DND-41 (cell line): ENCODE measurements at regions not wholly inside any gene's neighbourhood (a gene's known extent, or its start where the extent isn't known, plus 50 kb on each side); places are given as distances from the start of the nearest gene placed in this dataset.

Experiments
- ATAC-seq: fragments of 200-7000 bp; cut with Tn5 transposase; 3 replicates; pipeline ENCODE4 v1.9.1; 2021; ENCODE audit warnings: low read depth; ENCODE audit not compliant: insufficient read depth
- DNase-seq: peaks from one replicate; pipeline ENCODE4 v3.0.0-alpha.2; 2020
- H2AFZ ChIP-seq: 2 replicates; pipeline ENCODE4 v1.6.0; 2012; ENCODE audit warnings: low read depth, low read length
- H3K27ac ChIP-seq: 2 replicates; pipeline ENCODE4 v1.5.1; 2012; ENCODE audit warnings: low read length, inconsistent platforms
- H3K27me3 ChIP-seq: fragments of 200-600 bp; sonication (generic); 2 replicates; pipeline ENCODE4 v1.6.0; 2012; ENCODE audit warnings: low read length, mild to moderate bottlenecking, inconsistent platforms; ENCODE audit not compliant: insufficient read depth, poor library complexity
- H3K36me3 ChIP-seq: 2 replicates; pipeline ENCODE4 v1.5.1; 2012; ENCODE audit warnings: low read length, inconsistent platforms; ENCODE audit not compliant: insufficient read depth
- H3K4me1 ChIP-seq: 2 replicates; pipeline ENCODE4 v1.5.1; 2012; ENCODE audit warnings: mild to moderate bottlenecking, low read length; ENCODE audit not compliant: insufficient read depth
- H3K4me2 ChIP-seq: 2 replicates; pipeline ENCODE4 v1.6.0; 2012; ENCODE audit warnings: mild to moderate bottlenecking, moderate library complexity, low read length, inconsistent platforms; ENCODE audit not compliant: insufficient read depth
- H3K4me3 ChIP-seq, 2 experiments: fragments of 200-600 bp in 1 of 2; shearing (Covaris generic) in 1 of 2; 2 replicates each; pipeline ENCODE4 v1.5.1; 2012 to 2016; ENCODE audit warnings: inconsistent platforms in 2 of 2, low read length in 2 of 2, mild to moderate bottlenecking in 2 of 2, low read depth in 1 of 2, moderate library complexity in 1 of 2
- H3K79me2 ChIP-seq: 2 replicates; pipeline ENCODE4 v1.6.0; 2012; ENCODE audit warnings: low read length, inconsistent platforms; ENCODE audit not compliant: insufficient read depth
- H3K9ac ChIP-seq: 2 replicates; pipeline ENCODE4 v1.6.0; 2012; ENCODE audit warnings: low read depth, mild to moderate bottlenecking, inconsistent platforms, low read length, moderate library complexity
- H3K9me3 ChIP-seq: 2 replicates; pipeline ENCODE4 v1.5.1; 2012; ENCODE audit warnings: low read length, moderate library complexity, mild to moderate bottlenecking, inconsistent platforms; ENCODE audit not compliant: insufficient read depth, severe bottlenecking
- H4K20me1 ChIP-seq: 2 replicates; pipeline ENCODE4 v1.6.0; 2012; ENCODE audit warnings: low read length; ENCODE audit not compliant: insufficient read depth
- CTCF ChIP-seq: IDR thresholded peaks from 2 replicates; pipeline ENCODE4 v1.5.1; 2012; ENCODE audit warnings: borderline replicate concordance, low read length, moderate library complexity, mild to moderate bottlenecking; ENCODE audit not compliant: poor library complexity, severe bottlenecking; ENCODE audit errors: extremely low read depth
- EZH2 ChIP-seq: IDR thresholded peaks from 3 replicates; pipeline ENCODE4 v1.6.1; 2012; ENCODE audit warnings: borderline replicate concordance, low read depth, mild to moderate bottlenecking, moderate library complexity, low read length, inconsistent platforms; ENCODE audit not compliant: severe bottlenecking

DNA sequence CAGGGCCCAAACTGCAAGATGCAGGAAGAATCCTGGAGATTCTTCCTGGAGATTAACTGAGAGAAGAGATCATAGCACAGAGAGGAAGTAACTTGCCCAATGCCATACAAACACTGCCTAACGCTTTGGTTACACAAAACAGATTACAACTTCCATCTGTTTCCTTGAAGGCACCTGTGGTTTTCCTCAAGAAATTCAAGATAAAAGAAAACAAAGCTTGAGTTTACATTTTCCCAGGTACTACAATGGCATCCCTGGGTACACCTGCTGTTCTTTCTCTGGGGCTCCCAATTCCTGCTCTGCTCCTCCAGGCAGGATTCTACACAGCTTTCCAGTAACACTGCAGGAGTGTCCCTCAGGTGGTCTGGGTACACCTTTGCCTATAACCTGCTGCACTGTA, 781.9 kb upstream of the ID2 start:
- ATAC-seq, result peak; percentile 46
- peak overlapping the region; percentile 50 for H3K4me2 ChIP-seq

DNA sequence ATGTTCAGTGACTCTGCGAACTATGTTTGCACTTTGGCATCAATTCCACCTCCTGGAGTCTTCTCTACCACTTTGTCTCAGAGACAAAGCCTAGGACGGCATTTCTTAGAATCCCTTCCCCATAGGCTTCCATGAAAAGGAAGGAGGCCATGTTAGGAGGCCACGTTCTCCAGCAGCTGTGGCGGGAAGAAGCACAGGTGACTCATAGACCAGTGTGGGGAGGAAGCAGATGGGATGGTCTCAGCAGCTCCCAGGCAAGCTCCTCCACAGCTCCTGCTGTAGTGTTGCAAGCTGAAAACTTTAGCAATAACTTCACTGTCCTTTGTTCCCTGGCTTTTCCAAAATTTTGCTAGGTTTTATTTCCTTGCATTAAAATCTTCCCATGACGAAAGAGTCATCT, 781.3 kb upstream of the ID2 start:
- no peaks in the 10 kb centered on the region for H3K36me3 ChIP-seq
- no peak for TF ChIP-seq EZH2
- no peak for TF ChIP-seq CTCF
- H3K27ac ChIP-seq, result peak overlapping the region; percentile 79
- H3K27me3 ChIP-seq, result no peaks in the 10 kb centered on the region
- peaks cover 55% of the 10 kb centered on the region for H3K4me1 ChIP-seq
- no peaks in the 10 kb centered on the region for H3K79me2 ChIP-seq
- H4K20me1 ChIP-seq, result no peaks in the 10 kb centered on the region
- no peak overlapping the region for H3K4me3 ChIP-seq
- ATAC-seq (peak; percentile 88), DNase-seq (peak; percentile 86)
- H3K4me2 ChIP-seq, result peak overlapping the region; percentile 50
- H3K9me3 ChIP-seq, result no peaks in the 10 kb centered on the region
- H3K9ac ChIP-seq, result peak overlapping the region; percentile 33; the same call in 1 of the 2 replicates
- H2AFZ ChIP-seq, result 0 out of 2 replicates have a peak overlapping the region, but pooled peaks have one; percentile 2

More for the DNA sequence above, 781.9 kb upstream of the ID2 start:
- H3K4me1 ChIP-seq, result peaks cover 55% of the 10 kb centered on the region
- peak overlapping the region; percentile 33 for H3K9ac ChIP-seq
- no peaks in the 10 kb centered on the region for H3K9me3 ChIP-seq
- no peaks in the 10 kb centered on the region for H3K27me3 ChIP-seq
- H3K36me3 ChIP-seq, result no peaks in the 10 kb centered on the region
- peak overlapping the region in 1 of 2 experiments; percentile 33; a peak in 1 of 4 replicates for H3K4me3 ChIP-seq
- peak overlapping the region; percentile 79 for H3K27ac ChIP-seq
- peak; percentile 23 for DNase-seq
- H4K20me1 ChIP-seq, result no peaks in the 10 kb centered on the region
- TF ChIP-seq EZH2, result no peak
- H3K79me2 ChIP-seq, result no peaks in the 10 kb centered on the region
- no peak overlapping the region for H2AFZ ChIP-seq

- DNase-seq (no peak), ATAC-seq (no peak)
- Histone ChIP-seq H4K20me1 (no peaks in the 10 kb centered on the region), H3K9ac (no peak overlapping the region), H3K4me2 (no peak overlapping the region), H3K27me3 (no peaks in the 10 kb centered on the region), H3K4me1 (peaks cover 52% of the 10 kb centered on the region), H3K36me3 (no peaks in the 10 kb centered on the region), H3K9me3 (no peaks in the 10 kb centered on the region), H2AFZ (no peak overlapping the region), H3K27ac (peak overlapping the region; percentile 39; the same call in 1 of the 2 replicates), H3K4me3 (no peak overlapping the region), H3K79me2 (no peaks in the 10 kb centered on the region)
- no peak for TF ChIP-seq EZH2
Observed at GRCh38 chr2:7902251-7902765, 779.5 kb upstream of the ID2 start.

- peaks cover 32% of the 10 kb centered on the region for H3K4me1 ChIP-seq
Observed at GRCh38 chr2:7904319-7904718, 777.5 kb upstream of the ID2 start.

More at GRCh38 chr2:7904319-7904718, 777.5 kb upstream of the ID2 start:
- Histone ChIP-seq H3K9me3 (no peaks in the 10 kb centered on the region), H3K4me2 (no peak overlapping the region), H3K27me3 (no peaks in the 10 kb centered on the region), H3K4me3 (no peak overlapping the region), H3K36me3 (no peaks in the 10 kb centered on the region), H4K20me1 (no peaks in the 10 kb centered on the region), H2AFZ (no peak overlapping the region), H3K9ac (no peak overlapping the region), H3K27ac (no peak overlapping the region), H3K79me2 (no peaks in the 10 kb centered on the region)
- no peak for DNase-seq
- no peak for TF ChIP-seq CTCF
- no peak for TF ChIP-seq EZH2
- ATAC-seq, result no peak
